Muscle layer of duodenum (tissue), 2 donors: ENCODE measurements at regions not wholly inside any gene's neighbourhood (a gene's known extent, or its start where the extent isn't known, plus 50 kb on each side); places are given as distances from the start of the nearest gene placed in this dataset.

Experiments
- H3K27ac ChIP-seq: one replicate; pipeline ENCODE4 v1.7.0; 2013; ENCODE audit warnings: mild to moderate bottlenecking, low read length
- H3K27me3 ChIP-seq: one replicate; pipeline ENCODE4 v1.7.0; 2013; ENCODE audit warnings: low read depth, mild to moderate bottlenecking, control low read depth, low read length
- H3K36me3 ChIP-seq, 2 donors: one replicate each; pipeline ENCODE4 v1.7.0; 2013; ENCODE audit warnings: low read length in 2 of 2, control low read depth in 1 of 2, mild to moderate bottlenecking in 1 of 2; ENCODE audit not compliant: insufficient read depth in 2 of 2, control insufficient read depth in 1 of 2
- H3K4me1 ChIP-seq, 2 donors: one replicate each; pipeline ENCODE4 v1.7.0; 2013; ENCODE audit warnings: low read length in 2 of 2, mild to moderate bottlenecking in 2 of 2, control low read depth in 1 of 2, moderate library complexity in 1 of 2; ENCODE audit not compliant: insufficient read depth in 2 of 2, control insufficient read depth in 1 of 2
- H3K4me3 ChIP-seq, 2 donors: one replicate each; pipeline ENCODE4 v1.7.0; 2013; ENCODE audit warnings: low read length in 2 of 2, low read depth in 1 of 2, mild to moderate bottlenecking in 1 of 2
- H3K9me3 ChIP-seq, 2 donors: one replicate each; pipeline ENCODE4 v1.7.0; 2013; ENCODE audit warnings: low read length in 2 of 2, control low read depth in 1 of 2, mild to moderate bottlenecking in 1 of 2; ENCODE audit not compliant: control insufficient read depth in 1 of 2
- donor health status: healthy.

DNA sequence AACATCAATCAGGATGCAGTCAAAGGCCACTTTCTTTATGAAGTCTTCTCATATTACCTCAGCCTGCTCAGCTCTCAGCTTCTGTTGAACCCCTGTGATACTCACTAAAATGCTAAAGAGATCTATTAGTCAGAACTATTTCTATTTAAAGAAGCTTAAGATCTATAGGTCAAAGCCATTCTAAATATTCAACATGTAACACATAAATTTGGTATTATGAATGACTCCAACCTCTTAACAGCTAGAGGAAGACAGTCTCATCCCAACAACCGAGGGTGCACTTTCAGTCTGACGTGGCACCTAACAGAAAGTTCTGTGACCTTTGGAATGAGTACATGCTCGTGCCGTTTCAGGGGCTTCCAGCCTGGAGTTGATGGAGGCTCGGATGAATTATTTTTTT lies 301.5 kb upstream of the VLDLR start:
- Histone ChIP-seq H3K4me1 (no peaks in the 10 kb centered on the region), H3K27ac (no peak overlapping the region), H3K9me3 (no peaks in the 10 kb centered on the region), H3K27me3 (no peaks in the 10 kb centered on the region), H3K4me3 (no peak overlapping the region), H3K36me3 (no peaks in the 10 kb centered on the region)

DNA sequence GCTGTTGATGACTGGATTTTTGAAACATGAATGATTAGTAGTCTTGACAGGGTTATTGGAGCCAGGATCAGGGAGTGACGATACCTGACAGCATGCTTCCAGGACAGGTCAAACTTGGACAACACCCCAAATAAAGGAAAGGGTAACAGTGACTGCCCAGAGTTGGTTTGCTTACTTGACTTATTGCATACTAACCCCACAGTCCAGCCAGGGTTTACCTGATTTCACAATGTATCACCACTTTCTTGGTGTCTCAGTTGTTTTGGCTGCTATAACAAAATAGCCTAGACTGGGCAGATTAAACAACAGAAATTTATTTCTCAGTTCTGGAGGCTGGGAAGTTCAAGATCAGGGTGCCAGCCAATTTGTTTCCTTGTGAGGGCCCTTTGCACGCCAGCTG lies 301.0 kb upstream of the VLDLR start:
- Histone ChIP-seq H3K4me1 (no peaks in the 10 kb centered on the region), H3K27me3 (no peaks in the 10 kb centered on the region), H3K4me3 (no peak overlapping the region), H3K27ac (no peak overlapping the region), H3K36me3 (no peaks in the 10 kb centered on the region), H3K9me3 (no peaks in the 10 kb centered on the region)

DNA sequence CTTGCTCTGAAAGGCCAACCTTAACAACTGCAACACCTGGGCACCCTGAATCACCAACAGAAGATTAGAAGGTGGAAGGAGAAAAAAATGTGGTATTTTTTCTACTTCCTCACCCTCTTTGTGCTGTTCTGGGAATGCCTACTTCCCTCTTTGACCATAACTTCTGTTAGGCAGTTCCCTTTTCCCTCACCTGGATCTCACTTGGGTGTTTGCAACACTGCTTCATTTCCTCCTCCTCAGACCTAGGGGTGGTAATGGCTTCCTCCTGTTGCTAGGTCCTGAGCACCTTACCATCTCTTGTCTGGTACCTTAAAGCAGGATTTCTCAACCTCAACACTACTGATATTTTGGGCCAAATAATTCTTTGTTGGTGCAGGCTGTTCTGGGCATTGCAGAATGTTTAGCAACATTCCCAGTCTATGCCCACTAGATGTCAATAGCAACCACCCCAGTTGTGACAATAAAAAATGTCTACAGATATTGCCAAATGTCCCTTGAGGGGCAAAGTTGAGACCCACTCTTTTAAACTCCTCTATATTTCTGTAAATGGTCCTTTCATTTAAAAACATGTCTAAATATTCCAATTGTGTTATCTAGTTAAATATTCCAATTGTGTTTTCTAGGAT lies 300.0 kb upstream of the VLDLR start:
- Histone ChIP-seq H3K9me3 (no peaks in the 10 kb centered on the region), H3K27ac (no peak overlapping the region), H3K4me1 (no peaks in the 10 kb centered on the region), H3K36me3 (no peaks in the 10 kb centered on the region), H3K27me3 (no peaks in the 10 kb centered on the region), H3K4me3 (no peak overlapping the region)

DNA sequence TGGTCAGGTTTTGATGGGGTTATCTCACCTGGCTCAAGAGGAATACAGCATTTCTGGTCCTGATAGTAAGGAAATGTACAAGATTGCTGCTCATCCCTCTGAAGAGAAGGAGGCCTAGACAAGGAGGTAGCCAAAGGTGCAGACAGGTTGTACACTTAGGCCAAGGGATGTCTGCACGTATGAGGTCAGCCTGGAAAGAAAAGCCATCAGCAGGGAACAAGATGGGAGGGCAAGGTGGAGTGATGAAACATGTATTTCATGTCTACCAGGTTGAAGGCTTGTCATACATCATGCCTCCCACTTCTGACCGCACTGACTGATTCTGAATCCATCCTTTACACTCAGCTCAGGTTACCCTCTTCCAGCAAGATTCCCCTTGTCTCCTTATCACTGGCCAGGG lies 296.8 kb upstream of the VLDLR start:
- Histone ChIP-seq H3K4me1 (no peaks in the 10 kb centered on the region), H3K27ac (no peak overlapping the region), H3K4me3 (no peak overlapping the region), H3K27me3 (no peaks in the 10 kb centered on the region), H3K9me3 (no peaks in the 10 kb centered on the region), H3K36me3 (no peaks in the 10 kb centered on the region)

DNA sequence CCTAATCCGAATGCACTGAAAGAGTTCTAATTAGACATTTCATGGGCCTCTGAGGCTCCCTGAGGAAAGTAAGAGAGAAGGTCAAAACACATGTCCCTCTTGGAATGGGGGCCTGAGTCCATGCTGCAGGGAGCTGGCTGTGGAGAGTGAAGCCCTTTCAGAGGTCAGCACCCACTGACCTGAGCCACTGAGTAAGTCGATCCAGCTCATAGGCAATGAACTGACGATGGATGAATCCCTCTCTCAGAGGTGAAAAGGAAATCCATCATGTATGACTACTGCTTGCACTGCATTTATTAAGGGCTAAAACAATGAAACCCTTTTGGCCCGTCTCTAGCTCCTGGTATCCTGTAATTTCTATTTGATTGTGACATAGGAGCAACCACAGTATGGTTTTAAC lies 288.9 kb upstream of the VLDLR start:
- no peaks in the 10 kb centered on the region for H3K36me3 ChIP-seq
- H3K4me1 ChIP-seq: no peaks in the 10 kb centered on the region
- H3K27me3 ChIP-seq: no peaks in the 10 kb centered on the region
- no peaks in the 10 kb centered on the region for H3K9me3 ChIP-seq
- H3K4me3 ChIP-seq: no peak overlapping the region
- no peak overlapping the region for H3K27ac ChIP-seq

DNA sequence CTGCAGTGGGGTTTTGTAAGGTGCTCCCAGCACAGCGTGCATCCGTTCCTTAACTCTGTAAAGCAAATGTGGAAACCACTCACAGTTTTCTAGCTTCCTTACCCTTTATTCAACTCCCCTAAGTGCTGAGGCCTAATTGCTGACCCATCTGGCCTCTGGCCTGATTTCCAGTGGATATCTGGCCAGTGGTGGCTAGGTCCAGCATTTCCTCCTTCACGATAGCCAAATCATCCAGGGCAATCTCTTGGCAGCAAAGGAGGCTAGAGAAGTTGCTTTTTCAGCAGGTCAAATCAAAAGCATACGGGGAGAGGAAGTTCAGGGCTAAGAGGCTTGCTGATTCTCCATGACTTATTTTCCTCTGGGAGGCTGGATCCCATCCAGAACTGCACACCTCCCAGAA lies 286.3 kb upstream of the VLDLR start:
- no peak overlapping the region for H3K27ac ChIP-seq
- H3K4me1 ChIP-seq: no peaks in the 10 kb centered on the region
- H3K9me3 ChIP-seq: no peaks in the 10 kb centered on the region
- H3K27me3 ChIP-seq: no peaks in the 10 kb centered on the region
- no peak overlapping the region for H3K4me3 ChIP-seq
- H3K36me3 ChIP-seq: no peaks in the 10 kb centered on the region

DNA sequence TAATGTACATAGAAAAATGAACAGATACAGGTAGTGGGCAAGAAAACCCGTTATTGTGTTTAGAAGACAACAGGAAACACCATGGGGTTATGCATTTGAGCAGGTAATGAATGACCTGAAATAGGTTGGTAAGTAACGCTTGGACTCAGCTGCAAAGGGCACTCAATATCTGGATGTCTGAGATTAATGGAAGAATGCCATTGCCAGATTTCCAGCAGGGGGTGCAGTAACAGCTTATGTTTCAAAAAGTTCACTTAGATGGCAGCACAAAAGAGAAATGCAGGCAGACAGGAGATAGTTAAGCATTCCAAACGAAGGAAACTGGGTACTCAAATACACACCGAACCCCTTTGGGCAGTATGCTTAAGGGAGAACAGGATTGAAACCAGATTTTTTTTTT lies 285.5 kb upstream of the VLDLR start:
- H3K36me3 ChIP-seq: no peaks in the 10 kb centered on the region
- H3K27me3 ChIP-seq: no peaks in the 10 kb centered on the region
- H3K4me3 ChIP-seq: no peak overlapping the region
- no peak overlapping the region for H3K27ac ChIP-seq
- no peaks in the 10 kb centered on the region for H3K4me1 ChIP-seq
- H3K9me3 ChIP-seq: no peaks in the 10 kb centered on the region

DNA sequence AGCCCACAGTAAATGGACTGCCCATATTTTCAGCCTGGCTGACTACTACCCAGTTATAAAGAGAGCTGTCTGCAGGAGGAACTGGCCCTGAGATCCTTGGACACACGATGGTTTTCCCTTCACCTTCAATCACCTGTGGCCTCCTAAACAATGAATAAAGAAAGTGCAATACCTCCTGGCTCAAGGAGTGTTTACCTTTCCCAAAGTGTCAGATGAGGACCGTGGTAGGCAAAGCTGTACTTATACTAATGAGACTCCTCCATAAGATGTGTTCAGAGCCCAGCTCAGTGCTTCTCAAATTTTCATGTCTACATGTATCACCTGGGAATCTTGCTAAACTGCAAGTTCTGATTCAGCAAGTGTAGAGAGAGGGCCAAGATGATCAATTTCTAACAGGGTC lies 284.5 kb upstream of the VLDLR start:
- no peaks in the 10 kb centered on the region for H3K4me1 ChIP-seq
- no peak overlapping the region for H3K27ac ChIP-seq
- no peaks in the 10 kb centered on the region for H3K36me3 ChIP-seq
- H3K9me3 ChIP-seq: no peaks in the 10 kb centered on the region
- H3K4me3 ChIP-seq: no peak overlapping the region
- no peaks in the 10 kb centered on the region for H3K27me3 ChIP-seq

DNA sequence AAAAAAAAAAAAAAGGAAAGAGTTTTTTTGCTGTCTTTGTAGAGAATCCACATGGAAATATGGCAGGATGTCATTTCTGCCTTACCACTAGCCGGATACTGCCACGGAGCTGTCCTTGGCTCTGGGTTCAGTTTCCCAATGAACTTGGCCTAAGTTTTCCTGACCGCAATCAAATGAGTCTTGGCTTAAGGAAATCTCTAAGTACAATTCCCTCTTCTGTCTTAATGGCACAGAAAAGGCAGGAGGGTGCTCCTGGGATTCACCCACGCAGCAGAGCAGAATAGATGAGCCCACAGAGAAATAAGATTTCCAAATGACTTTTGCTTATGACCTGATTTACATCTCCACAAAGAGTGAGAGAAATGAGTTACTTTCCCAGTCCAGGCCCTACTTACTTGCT lies 284.0 kb upstream of the VLDLR start:
- Histone ChIP-seq H3K27ac (no peak overlapping the region), H3K4me3 (no peak overlapping the region), H3K4me1 (no peaks in the 10 kb centered on the region), H3K36me3 (no peaks in the 10 kb centered on the region), H3K27me3 (no peaks in the 10 kb centered on the region), H3K9me3 (no peaks in the 10 kb centered on the region)

DNA sequence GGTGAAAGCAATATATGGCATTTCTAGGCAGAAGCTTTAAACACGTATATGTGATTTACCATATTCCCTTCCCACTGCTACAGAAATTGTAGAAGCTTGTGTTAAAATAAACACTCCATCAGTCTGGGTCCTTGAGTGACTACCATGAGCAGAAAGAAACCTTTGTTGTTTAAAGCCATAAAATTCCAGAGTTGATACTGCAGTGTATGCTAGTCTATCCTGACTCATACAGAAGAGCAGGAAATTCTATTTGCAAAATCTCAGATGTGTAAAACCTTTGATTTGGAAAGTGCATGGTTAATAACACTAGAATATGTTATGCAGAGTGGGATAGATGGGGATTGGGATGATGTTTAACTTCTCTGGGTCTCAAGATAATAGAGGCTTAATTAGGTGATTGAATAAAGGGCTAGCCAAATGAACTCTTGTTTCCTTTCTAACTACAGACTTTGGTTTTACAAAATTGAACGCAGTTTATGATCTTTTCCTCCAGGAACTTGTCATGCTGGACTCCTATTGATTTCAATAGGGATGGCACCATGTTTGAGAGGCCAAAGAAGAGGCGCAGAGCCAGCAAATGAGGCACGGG lies 282.7 kb upstream of the VLDLR start:
- H3K9me3 ChIP-seq: no peaks in the 10 kb centered on the region
- H3K27ac ChIP-seq: no peak overlapping the region
- H3K4me1 ChIP-seq: no peaks in the 10 kb centered on the region
- H3K4me3 ChIP-seq: no peak overlapping the region
- no peaks in the 10 kb centered on the region for H3K27me3 ChIP-seq
- H3K36me3 ChIP-seq: no peaks in the 10 kb centered on the region

DNA sequence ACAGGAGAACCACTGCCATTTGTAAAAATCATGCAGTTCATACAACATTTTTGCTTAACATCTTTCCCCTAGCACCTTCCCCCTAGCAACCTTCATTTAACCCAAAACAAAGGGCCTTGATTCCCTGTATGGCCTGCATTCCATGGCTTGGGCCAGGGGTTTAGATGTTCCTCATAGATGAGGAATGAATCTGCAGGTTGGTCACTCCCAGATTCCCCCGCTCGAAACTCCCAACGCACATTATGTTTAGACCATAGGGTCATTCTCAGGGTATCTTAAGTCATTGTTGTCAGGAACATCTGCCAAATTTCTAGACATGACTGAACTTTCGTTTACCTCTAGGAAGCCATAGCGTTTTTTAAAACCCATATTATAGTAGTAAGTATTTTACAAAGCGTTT lies 282.2 kb upstream of the VLDLR start:
- Histone ChIP-seq H3K4me3 (no peak overlapping the region), H3K27ac (no peak overlapping the region), H3K36me3 (no peaks in the 10 kb centered on the region), H3K4me1 (no peaks in the 10 kb centered on the region), H3K9me3 (no peaks in the 10 kb centered on the region), H3K27me3 (no peaks in the 10 kb centered on the region)

DNA sequence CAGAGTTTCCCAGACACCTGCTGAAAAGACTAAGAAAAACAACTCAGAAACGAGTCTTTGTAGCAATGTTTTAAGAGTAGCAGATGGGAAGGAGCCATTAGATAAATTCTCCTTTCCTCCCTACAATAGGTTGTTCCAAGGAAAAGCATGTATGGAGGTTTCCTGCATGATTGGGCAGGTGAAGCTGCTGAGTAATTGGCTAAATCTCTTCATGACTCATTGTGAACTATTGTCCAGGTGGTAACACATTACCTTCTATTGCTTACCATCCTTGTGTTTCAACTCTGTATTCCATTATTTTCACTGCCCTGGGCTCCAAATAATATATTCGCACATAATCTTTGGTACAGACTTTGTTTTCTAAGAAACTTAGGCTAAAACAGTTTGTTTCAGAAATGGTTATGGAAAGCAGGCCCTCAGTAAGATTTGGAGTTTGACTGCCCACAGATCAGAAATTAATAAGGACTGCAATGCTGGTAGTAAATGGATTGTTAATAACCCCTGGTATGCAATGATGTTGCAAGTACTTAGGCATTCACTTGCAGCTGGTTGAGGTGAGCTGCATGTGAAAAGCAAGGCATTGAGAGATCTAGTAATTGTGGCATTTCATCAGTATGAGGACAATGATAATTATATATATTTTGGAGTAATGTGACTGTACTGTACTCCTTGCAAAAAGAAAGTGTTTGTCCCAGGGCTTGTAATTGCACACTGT lies 281.4 kb upstream of the VLDLR start:
- no peaks in the 10 kb centered on the region for H3K27me3 ChIP-seq
- no peaks in the 10 kb centered on the region for H3K36me3 ChIP-seq
- H3K27ac ChIP-seq: no peak overlapping the region
- no peaks in the 10 kb centered on the region for H3K9me3 ChIP-seq
- no peaks in the 10 kb centered on the region for H3K4me1 ChIP-seq
- no peak overlapping the region for H3K4me3 ChIP-seq
